GM19239 (cell line): ENCODE measurements at regions not wholly inside any gene's neighbourhood (a gene's known extent, or its start where the extent isn't known, plus 50 kb on each side); places are given as distances from the start of the nearest gene placed in this dataset.

ENCODE experiments used
- DNase-seq: peaks from one replicate; pipeline ENCODE4 v3.0.0; 2011; ENCODE audit warnings: low spot score; ENCODE audit not compliant: insufficient read length
- FAIRE-seq: peaks from 2 replicates; lab custom pipeline; 2011; peaks lifted over from hg19 to GRCh38; lab: Jason Lieb, UNC

DNA sequence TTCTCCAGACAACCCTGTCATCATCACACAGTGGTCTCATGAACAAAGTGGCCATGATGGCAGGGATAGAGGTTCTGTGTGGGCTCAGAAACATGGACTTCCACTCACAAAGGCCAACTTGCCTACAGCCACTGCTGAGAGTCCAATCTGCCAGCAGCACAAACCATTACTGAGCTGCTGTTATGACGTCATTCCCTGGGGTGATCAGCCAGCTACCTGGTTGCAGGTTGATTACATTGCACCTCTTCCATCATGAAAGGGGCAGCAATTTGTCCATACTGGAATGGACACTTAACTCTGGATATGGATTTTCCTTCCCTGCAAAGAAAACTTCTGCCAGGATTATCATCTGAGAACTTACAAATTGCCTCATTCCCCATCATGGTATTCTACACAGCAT lies 1275.9 kb downstream of the TYW1 start:
- DNase-seq (no peak), FAIRE-seq (no peak)

DNA sequence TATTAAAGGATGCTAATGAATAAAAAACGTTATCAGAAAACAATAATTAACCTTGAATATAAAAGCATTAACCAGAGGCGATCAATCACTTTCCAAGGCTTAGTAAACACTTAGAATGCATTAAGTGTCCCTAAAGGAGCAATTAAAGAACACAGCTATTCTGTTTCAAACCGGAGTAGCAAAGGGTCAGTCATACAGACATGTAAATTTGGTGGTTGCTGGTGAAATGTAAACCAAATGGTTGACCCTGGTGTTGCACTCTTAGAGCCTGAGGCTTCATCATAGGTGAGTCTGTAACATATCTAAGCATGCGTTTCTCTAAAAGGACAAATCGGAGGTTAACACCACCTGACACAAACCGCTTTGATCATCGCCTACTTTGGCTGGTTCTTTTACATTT lies 1280.1 kb downstream of the TYW1 start:
- FAIRE-seq (no peak), DNase-seq (no peak)

DNA sequence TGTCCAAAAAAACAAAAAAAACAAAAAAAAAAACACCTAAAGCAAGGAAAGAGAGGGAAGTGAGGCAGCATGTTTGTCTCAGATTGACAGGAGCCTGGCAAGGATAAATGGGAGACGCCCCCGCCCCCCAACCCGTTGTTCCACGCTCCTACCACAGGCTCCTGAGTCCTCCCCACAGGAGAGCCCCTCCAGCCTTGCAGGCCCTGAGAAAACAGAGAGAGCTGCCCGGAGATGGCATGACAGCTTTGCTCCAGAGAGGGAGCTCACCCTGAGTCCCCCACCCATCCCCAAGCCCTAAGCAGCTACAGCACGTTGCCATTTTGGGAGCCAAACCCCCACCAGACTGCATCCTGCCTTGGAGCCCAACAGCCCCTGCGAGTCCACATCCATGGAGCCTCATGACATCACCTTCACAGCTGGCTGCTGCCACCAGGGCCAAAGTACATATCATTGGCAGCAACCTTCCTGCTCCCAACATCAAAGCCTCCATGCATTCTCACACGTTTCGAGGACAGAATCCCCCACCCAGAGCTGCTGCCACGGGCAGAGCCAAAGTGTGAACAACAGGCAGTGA lies 1283.3 kb downstream of the TYW1 start:
- DNase-seq: no peak

DNA sequence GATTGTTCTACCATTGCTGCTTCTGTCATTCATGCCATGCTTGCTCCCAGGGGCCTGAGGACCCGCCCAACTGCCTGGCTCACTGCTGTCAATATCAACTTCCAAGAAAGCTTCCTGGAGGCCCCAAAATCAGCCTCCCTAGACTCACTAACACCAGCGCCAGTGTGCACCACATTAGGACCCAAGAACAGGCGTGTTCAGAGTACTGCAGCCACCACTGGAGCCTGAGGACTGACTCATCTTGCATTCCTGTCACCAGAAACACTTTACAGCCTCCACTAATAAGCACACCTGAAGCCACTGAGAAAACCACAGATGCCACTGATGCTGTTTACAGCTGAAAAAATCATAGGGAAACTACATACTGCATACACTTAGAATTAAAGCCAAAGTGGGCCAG lies 1284.3 kb downstream of the TYW1 start:
- DNase-seq (no peak), FAIRE-seq (no peak)

More for the DNA sequence above, 1283.3 kb downstream of the TYW1 start:
- no peak for FAIRE-seq

GRCh38 chr7:68288144-68288593 lies 1291.5 kb downstream of the TYW1 start:
- FAIRE-seq: no peak

GRCh38 chr7:68291710-68292109 lies 1295.1 kb downstream of the TYW1 start:
- no peak for DNase-seq
- no peak for FAIRE-seq

More at GRCh38 chr7:68288144-68288593, 1291.5 kb downstream of the TYW1 start:
- no peak for DNase-seq

GRCh38 chr7:68295386-68295785 lies 1298.8 kb downstream of the TYW1 start:
- no peak for DNase-seq
- FAIRE-seq: no peak

GRCh38 chr7:68304536-68304935 lies 1293.7 kb upstream of the AUTS2 start:
- FAIRE-seq (no peak), DNase-seq (no peak)

GRCh38 chr7:68306692-68307107 lies 1291.6 kb upstream of the AUTS2 start:
- DNase-seq: no peak
- FAIRE-seq: no peak

DNA sequence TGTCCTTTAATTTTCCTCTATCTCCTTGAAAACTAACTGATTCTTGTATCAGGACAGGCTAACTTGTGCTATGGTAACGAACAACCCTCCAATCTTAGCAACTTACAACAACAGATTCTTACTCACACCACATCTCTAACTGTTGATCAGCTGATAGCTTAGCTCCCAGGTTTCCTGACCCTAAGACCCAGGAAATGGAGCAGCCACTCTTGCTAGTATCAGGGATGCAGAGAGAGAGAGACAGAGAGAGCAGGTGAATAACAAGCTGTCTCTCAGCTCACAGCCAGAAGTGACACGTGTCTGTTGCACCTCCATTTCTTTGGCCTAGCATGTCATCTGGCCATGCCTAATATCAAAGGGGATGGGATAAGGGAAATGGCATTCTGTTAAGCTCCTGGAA lies 1289.0 kb upstream of the AUTS2 start:
- FAIRE-seq (no peak), DNase-seq (no peak)

DNA sequence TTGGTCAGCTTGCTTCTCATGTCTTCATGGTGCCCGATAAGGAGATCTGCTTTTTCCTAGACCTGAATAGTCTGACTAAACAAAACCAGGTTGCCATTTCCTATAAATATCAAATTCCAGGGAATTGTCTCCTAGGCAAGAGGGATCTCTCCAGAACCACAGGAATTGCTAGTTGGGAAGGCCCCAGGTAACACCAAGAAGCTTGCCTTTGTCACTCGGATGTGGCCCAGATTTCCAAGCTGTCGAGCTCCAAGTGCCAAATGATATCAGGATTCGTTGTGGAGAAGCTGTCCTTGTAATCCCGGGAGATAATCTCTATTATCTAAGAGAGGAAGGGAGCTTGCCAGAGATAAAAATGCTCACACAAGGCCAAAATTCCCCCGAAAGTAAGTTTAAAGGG lies 1288.5 kb upstream of the AUTS2 start:
- FAIRE-seq: no peak
- no peak for DNase-seq

GRCh38 chr7:68311958-68312357 lies 1286.3 kb upstream of the AUTS2 start:
- no peak for FAIRE-seq
- DNase-seq: no peak

DNA sequence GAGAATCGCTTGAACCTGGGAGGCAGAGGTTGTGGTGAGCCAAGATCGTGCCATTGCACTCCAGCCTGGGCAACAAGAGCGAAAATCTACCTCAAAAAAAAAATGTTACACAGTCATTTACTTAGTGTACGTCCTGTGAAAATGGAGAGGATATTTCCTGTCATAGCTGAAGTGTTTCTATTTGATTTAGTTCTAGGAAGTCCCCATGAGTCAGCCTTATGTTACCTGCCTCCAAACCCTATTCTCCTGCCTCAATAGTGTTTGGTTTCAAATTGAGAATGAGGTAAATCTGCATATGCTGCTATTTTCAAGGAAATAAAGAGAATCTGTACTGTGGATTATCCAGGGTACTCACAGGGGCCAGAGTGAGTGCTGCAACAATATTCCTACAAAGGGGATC lies 1284.5 kb upstream of the AUTS2 start:
- DNase-seq (no peak), FAIRE-seq (no peak)

DNA sequence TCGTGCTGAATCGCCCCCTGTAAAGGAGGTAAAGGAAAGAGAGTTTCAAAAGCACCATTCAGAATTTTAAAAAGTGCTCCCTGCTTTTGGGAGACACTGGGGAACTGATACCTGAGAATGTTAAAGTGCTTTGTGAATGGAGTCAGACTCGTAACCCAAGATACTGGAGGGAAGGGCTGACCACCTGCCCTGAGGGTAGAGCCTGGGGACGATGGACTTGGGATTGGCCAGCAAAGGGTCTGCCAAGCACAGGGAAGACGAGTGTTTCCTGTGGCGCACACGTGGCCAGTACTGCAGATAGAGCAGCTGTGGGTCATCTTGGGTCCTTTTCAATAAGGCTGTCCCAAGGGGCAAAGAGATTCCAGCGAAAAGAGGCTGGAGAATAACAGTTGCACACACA lies 1284.1 kb upstream of the AUTS2 start:
- no peak for DNase-seq
- no peak for FAIRE-seq

GRCh38 chr7:68317476-68317875 lies 1280.8 kb upstream of the AUTS2 start:
- DNase-seq (no peak), FAIRE-seq (no peak)

DNA sequence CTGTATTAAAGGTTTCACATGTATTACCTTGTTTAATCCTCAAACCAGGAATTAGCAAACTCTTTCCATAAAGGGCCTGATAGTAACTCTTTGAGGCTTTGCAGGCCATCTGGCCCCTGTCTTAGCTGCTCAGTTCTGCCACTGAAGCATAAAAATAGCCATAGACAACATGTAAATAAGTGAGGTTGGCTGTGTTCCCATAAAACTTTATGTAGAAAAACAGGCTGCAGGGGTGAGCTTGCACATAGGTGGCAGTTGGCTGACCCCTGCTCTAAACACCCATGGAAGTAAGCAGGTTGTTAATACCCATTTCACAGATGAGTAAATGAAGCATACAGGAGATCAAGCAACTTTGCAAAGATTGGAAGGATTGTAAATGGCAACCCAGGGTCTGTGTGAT lies 1279.2 kb upstream of the AUTS2 start:
- FAIRE-seq (no peak), DNase-seq (no peak)

GRCh38 chr7:68321076-68321639 lies 1277.1 kb upstream of the AUTS2 start:
- no peak for DNase-seq
- FAIRE-seq: no peak

DNA sequence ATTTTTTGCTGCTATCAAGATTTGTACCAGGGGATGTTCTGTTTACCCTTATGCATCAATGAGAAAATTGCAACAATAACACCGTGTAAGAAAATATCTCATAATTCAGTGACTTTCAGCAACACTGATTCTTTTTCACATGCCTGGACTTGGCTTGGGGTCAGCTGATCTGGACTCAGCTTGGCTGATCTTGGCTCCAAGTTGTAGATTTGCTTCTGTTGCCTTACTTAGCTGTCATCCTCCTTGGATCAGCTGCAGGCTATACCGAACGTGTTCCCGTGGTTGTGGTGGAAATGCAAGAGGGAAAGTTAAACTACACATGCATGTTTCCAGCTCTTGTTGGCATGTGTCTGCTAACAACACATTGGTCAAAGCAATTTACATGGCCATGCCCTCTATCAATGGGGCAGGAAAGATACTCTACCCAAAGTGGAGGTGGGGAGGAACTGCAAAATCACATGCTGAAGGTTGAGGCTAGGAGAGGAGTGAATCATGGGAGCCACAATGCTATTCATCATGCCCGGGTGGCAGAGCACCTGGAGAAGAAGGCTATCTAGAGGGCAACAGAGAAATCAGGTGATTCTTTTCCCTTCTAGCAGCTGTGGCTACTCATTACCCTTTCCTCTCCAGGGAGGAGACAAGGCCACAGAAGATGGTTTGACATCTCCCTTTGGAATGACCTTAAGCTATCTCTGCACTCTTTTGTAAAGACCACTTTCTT lies 1276.3 kb upstream of the AUTS2 start:
- DNase-seq (no peak), FAIRE-seq (no peak)

DNA sequence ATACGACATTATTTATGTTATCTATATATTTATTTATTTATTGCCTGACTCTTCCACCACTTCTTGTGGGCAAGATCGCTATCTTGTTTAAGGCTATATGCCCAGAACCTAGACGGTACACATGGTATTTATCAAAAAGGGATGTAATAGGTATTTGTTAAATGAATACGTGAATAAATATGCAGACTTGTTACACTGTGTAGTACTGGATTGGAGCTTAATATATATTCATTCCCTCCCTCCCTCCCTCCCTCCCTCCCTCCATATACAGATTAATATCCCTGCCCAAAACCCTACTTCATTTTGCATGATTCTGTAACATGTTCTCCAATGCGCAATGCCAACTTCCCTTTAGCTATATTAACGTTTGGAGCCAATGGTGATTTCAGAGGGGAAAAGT lies 1273.7 kb upstream of the AUTS2 start:
- DNase-seq: no peak
- FAIRE-seq: no peak

DNA sequence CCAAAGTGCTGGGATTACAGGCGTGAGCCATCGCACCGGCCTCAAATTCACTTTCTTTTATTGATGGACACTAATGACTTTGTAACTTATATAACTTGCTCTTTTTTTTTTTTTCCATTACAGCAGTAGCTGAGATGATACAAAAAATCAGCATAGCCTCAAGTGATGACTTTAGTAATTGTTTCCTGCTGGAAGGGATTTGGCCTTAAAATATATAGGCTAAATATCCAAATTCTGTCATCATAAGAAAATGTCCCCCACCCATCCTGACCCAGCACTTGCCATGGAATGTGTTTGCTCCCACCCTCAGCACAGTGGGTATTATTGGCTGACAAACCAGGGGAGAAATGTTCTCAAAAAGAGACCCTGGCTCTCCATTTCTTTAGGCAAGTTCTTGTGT lies 1264.1 kb upstream of the AUTS2 start:
- DNase-seq (no peak), FAIRE-seq (no peak)

GRCh38 chr7:68334636-68335272 lies 1263.5 kb upstream of the AUTS2 start:
- FAIRE-seq: no peak
- no peak for DNase-seq
